ENCODE measurements at regions not wholly inside any gene's neighbourhood (a gene's known extent, or its start where the extent isn't known, plus 50 kb on each side); places are given as distances from the start of the nearest gene placed in this dataset.

DNA sequence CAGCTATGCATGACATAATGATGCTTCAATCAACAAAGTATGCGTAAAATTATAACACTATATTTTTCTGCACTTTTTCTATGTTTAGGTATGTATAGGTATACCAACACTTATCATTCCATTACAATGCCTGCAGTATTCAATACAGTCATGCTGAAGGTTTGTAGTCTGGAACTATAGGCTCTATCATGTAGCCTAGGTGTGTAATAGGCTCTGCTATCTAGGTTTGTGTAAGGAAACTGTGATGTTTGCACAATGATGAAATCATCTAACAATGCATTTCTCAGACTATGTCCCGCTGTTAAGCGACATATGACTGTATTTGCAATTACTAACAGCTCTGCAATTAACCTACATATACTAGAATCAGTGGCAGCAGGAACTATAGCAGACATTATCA is 1447.5 kb downstream of the GATA3 start:
- TF ChIP-seq, protein P1, sequence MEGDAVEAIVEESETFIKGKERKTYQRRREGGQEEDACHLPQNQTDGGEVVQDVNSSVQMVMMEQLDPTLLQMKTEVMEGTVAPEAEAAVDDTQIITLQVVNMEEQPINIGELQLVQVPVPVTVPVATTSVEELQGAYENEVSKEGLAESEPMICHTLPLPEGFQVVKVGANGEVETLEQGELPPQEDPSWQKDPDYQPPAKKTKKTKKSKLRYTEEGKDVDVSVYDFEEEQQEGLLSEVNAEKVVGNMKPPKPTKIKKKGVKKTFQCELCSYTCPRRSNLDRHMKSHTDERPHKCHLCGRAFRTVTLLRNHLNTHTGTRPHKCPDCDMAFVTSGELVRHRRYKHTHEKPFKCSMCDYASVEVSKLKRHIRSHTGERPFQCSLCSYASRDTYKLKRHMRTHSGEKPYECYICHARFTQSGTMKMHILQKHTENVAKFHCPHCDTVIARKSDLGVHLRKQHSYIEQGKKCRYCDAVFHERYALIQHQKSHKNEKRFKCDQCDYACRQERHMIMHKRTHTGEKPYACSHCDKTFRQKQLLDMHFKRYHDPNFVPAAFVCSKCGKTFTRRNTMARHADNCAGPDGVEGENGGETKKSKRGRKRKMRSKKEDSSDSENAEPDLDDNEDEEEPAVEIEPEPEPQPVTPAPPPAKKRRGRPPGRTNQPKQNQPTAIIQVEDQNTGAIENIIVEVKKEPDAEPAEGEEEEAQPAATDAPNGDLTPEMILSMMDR (IDR thresholded peaks at IDR 0.05): no peak
- ATAC-seq (no peak), DNase-seq (no peak)
- H3K27me3 ChIP-seq: no peaks in the 10 kb centered on the region
- no peaks in the 10 kb centered on the region for H3K36me3 ChIP-seq
- H3K4me3 ChIP-seq: no peak overlapping the region
- H3K4me1 ChIP-seq: no peaks in the 10 kb centered on the region
- intact Hi-C loops (cut with DNase I): no loop called here
- no peak overlapping the region for H3K27ac ChIP-seq
- H3K9me3 ChIP-seq: no peaks in the 10 kb centered on the region

DNA sequence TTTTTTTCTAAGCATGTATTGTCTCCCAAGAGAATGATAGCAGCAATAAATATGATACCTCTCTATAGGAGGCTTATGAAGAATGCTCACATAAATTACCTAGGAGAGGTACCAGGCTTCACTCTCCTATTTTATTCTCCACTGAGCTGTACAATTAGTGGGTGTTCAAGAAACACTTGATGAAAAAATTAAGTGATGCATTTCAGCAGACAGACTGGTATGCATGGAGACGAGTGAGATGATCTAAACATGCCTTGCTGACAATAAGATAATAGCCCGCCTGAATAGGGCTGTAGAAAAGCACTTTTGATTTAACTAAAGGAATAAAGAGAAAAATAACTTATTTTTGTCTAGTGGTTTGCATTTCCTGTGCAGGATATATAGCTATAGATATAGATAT is 1449.7 kb downstream of the GATA3 start:
- Histone ChIP-seq H3K9me3 (no peaks in the 10 kb centered on the region), H3K4me3 (no peak overlapping the region), H3K27me3 (no peaks in the 10 kb centered on the region), H3K27ac (no peak overlapping the region), H3K4me1 (no peaks in the 10 kb centered on the region), H3K36me3 (no peaks in the 10 kb centered on the region)
- no peak for DNase-seq
- ATAC-seq: no peak
- TF ChIP-seq, protein P1 (IDR thresholded peaks at IDR 0.05): no peak
- intact Hi-C loops (cut with DNase I): no loop called here

DNA sequence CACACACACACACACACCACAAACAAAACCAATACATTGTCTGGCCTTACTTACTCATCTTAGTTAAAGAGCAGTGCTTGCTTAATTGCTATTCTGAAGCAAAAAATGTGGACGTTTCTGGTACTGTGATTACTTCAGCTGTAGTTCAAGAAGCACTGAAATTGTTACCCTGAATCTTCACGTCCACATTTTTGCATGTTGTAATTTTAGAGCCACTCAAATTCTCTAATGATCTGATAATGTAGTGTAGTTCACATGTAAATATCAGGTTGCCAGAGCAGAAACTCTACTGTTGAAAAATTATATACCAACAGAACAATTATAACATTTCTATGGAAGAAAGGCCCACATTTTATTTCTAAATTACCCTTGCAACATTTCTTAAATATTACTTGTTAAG is 1451.1 kb downstream of the GATA3 start:
- Histone ChIP-seq H3K9me3 (no peaks in the 10 kb centered on the region), H3K36me3 (no peaks in the 10 kb centered on the region), H3K27me3 (no peaks in the 10 kb centered on the region), H3K4me3 (no peak overlapping the region), H3K4me1 (no peaks in the 10 kb centered on the region), H3K27ac (no peak overlapping the region)
- intact Hi-C loops (cut with DNase I): no loop called here
- ATAC-seq: no peak
- TF ChIP-seq, protein P1 (IDR thresholded peaks at IDR 0.05): no peak
- no peak for DNase-seq

DNA sequence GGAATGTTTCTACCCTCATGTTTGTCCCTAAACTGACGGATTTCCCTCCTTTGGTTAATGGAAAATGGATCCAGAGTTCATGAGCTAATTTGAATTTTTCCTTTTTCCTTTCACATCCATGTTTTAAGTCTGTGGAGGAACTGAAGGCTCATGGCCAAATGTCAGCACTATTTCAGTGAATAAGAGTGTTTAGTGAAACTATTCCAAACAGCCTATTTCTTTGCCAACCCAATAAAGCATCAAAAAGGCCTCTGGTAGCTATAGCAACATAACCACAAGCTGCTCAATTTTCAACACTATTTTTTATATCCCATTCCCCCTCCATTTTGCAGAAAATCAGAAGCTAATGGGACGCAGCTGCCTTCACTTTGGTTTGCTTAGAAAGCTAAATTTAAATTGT is 1454.1 kb downstream of the GATA3 start:
- no peak overlapping the region for H3K27ac ChIP-seq
- no peaks in the 10 kb centered on the region for H3K27me3 ChIP-seq
- intact Hi-C loops (cut with DNase I): no loop called here
- TF ChIP-seq, protein P1 (IDR thresholded peaks at IDR 0.05): no peak
- ATAC-seq (no peak), DNase-seq (no peak)
- no peaks in the 10 kb centered on the region for H3K9me3 ChIP-seq
- no peaks in the 10 kb centered on the region for H3K4me1 ChIP-seq
- no peaks in the 10 kb centered on the region for H3K36me3 ChIP-seq
- no peak overlapping the region for H3K4me3 ChIP-seq

DNA sequence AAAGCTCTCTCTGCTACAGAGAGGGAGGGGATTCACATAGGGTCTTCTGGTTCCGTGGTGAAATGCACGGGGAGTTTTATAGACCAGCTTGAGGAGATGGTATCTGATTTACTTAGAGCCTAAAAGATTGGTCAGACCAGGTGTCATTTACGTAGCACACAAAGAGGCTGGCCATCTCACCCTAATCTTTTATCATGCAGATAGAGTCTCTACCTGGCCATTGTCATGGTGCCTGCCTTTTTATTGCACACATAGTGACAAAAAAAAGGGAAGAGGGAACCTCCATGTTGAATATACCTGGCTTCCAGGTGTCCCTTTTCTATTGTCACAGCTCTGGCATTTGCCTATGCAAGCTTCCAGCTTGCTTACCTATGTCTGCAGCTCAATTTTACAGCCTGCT is 1456.1 kb downstream of the GATA3 start:
- ATAC-seq: no peak
- no peaks in the 10 kb centered on the region for H3K27me3 ChIP-seq
- no peak for DNase-seq
- H3K4me3 ChIP-seq: no peak overlapping the region
- TF ChIP-seq, protein P1 (IDR thresholded peaks at IDR 0.05): no peak
- H3K36me3 ChIP-seq: no peaks in the 10 kb centered on the region
- no peak overlapping the region for H3K27ac ChIP-seq
- no peaks in the 10 kb centered on the region for H3K4me1 ChIP-seq
- intact Hi-C loops (cut with DNase I): no loop called here
- H3K9me3 ChIP-seq: no peaks in the 10 kb centered on the region

DNA sequence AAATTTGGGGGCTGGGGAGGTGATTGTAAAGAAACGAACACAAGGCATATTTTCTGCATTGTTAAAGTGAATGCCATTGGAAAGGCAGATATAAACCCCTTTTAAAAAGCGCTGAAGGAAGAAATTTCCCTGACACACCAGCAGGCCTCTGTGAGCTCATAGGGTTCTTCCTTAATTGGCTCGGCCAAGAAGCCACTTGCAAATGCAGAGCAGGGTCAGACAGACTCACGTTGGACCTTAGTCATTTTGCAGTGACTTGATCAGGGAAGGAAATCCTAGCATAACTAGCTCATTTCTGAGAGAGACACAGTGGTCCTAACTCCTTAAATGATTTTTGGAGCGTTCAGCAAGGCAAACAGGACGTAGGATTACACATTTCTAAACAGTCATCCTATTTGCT is 1461.4 kb downstream of the GATA3 start:
- H3K27ac ChIP-seq: no peak overlapping the region
- no peak for ATAC-seq
- no peaks in the 10 kb centered on the region for H3K9me3 ChIP-seq
- H3K36me3 ChIP-seq: no peaks in the 10 kb centered on the region
- TF ChIP-seq, protein P1 (IDR thresholded peaks at IDR 0.05): no peak
- H3K4me3 ChIP-seq: no peak overlapping the region
- intact Hi-C loops (cut with DNase I): no loop called here
- no peaks in the 10 kb centered on the region for H3K4me1 ChIP-seq
- DNase-seq: no peak
- H3K27me3 ChIP-seq: no peaks in the 10 kb centered on the region
